ENCODE measurements at regions not wholly inside any gene's neighbourhood (a gene's known extent, or its start where the extent isn't known, plus 50 kb on each side); places are given as distances from the start of the nearest gene placed in this dataset.

DNA sequence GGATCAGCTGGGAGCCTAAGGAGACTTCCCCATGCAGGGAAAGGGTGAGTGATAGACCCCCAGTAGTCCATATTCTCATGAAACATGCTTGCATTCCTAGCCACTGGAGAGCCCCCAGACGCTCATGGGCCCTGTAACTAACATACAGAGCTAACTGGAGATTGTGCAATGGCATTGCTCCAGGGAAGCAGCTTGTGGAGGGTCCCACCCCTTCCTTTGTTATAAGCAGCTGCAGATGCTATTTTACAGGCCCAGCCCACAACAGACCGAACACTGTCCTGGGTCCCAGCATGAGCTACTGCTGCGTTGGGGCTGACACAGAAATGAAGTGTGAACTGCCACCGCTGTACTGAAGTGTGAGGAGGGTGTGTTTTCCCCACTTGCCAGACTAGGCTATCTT, 1465.7 kb upstream of the DIAPH2 start:
- FAIRE-seq = no peak
- Histone ChIP-seq H3K4me1 (ENCODE audit: control insufficient read depth in 3 of 3, insufficient read depth in 2 of 3, low read depth in 1 of 3, low read length in 2 of 3) (no peaks in the 10 kb centered on the region), H3K27ac (ENCODE audit: low read depth in 1 of 3, low read length in 2 of 3) (no peak overlapping the region), H3K36me3 (ENCODE audit: control insufficient read depth in 3 of 3, insufficient read depth in 2 of 3, low read depth in 1 of 3, low read length in 3 of 3) (no peaks in the 10 kb centered on the region), H3K27me3 (ENCODE audit: control insufficient read depth in 3 of 3, insufficient read depth in 3 of 3, low read length in 3 of 3) (no peaks in the 10 kb centered on the region), H3K9me3 (ENCODE audit: control insufficient read depth in 2 of 2, insufficient read depth in 1 of 2, low read depth in 1 of 2, low read length in 1 of 2) (no peaks in the 10 kb centered on the region), H3K4me3 (ENCODE audit: low read depth in 1 of 3, low read length in 3 of 3) (no peak overlapping the region)
- DNase-seq = no peak
- 38 to 47% (median 47%) methylated on average over 4 of the region's 4 CpGs for WGBS, 3 donors

DNA sequence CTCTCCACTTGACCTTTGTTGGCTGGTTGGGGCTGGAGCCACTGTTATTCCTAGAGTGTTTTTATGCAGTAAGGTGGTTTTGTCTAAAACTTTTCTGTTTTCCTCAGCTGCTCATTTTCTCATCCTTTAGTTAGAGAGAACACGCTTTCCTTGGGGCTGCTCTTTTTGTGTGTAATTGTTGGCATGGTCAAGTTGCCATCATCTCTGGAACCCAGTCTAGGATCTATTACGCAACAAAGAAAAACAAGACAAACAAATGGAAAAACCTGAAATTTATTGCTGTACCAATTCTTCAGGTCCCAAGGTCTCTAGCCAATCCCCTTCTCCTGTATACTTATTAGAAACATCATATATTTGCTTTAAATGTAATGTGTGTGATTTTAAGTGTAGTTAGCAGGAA, 1436.3 kb upstream of the DIAPH2 start:
- no peak for DNase-seq
- no peak overlapping the region for H3K4me3 ChIP-seq (ENCODE audit: low read depth in 1 of 3, low read length in 3 of 3)
- H3K27ac ChIP-seq (ENCODE audit: low read depth in 1 of 3, low read length in 2 of 3) = no peak overlapping the region
- H3K27me3 ChIP-seq (ENCODE audit: control insufficient read depth in 3 of 3, insufficient read depth in 3 of 3, low read length in 3 of 3) = no peaks in the 10 kb centered on the region
- no peaks in the 10 kb centered on the region for H3K4me1 ChIP-seq (ENCODE audit: control insufficient read depth in 3 of 3, insufficient read depth in 2 of 3, low read depth in 1 of 3, low read length in 2 of 3)
- no peak for FAIRE-seq
- H3K9me3 ChIP-seq (ENCODE audit: control insufficient read depth in 2 of 2, insufficient read depth in 1 of 2, low read depth in 1 of 2, low read length in 1 of 2) = no peaks in the 10 kb centered on the region
- 72 to 96% (median 92%) methylated on average over 2 of the region's 2 CpGs for WGBS, 3 donors
- no peaks in the 10 kb centered on the region for H3K36me3 ChIP-seq (ENCODE audit: control insufficient read depth in 3 of 3, insufficient read depth in 2 of 3, low read depth in 1 of 3, low read length in 3 of 3)

DNA sequence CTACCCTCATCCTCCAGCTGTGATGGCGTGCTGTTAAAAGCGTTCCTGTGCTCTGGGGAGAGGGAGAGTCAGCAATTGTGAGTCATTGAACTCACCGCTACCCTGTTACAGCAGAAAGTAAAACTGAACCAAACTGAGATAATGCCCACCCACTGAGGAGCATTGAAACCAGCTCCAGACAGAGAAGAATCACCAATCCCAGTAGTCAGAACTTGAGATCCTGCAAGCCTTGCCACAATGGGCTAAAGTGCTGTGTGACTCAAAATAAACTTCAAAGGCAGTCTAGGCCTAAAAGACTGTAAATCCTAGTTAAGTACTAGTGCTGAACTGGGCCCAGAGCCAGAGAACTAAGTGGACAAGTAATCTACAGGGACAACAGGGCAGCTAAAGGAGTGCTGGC, 1394.2 kb upstream of the DIAPH2 start:
- 58 to 70% (median 65%) methylated on average over 3 of the region's 3 CpGs for WGBS, 3 donors
- DNase-seq = no peak
- H3K36me3 ChIP-seq (ENCODE audit: control insufficient read depth in 3 of 3, insufficient read depth in 2 of 3, low read depth in 1 of 3, low read length in 3 of 3) = no peaks in the 10 kb centered on the region

DNA sequence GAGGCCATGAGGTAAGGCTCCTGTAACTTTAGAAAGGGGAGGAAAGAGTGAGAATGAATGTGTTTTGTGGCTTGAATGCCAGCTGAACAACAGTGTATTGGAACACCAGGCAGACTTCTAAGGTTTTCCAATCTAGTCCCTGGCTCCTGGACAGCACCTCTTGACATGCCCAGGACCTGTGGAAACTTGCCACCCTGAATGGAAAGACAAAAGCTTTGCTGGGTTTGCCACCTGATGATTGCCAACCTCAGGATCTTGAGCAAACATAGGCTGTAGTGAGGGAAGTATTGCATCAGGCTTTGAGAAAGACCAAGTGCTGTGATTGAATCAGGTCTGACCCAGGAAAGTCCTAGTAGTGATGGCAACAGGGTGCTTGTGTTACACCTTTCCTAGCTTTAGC, 1393.1 kb upstream of the DIAPH2 start:
- H3K27ac ChIP-seq (ENCODE audit: low read depth in 1 of 3, low read length in 2 of 3) = no peak overlapping the region
- H3K4me3 ChIP-seq (ENCODE audit: low read depth in 1 of 3, low read length in 3 of 3) = no peak overlapping the region
- DNase-seq = no peak
- no peaks in the 10 kb centered on the region for H3K36me3 ChIP-seq (ENCODE audit: control insufficient read depth in 3 of 3, insufficient read depth in 2 of 3, low read depth in 1 of 3, low read length in 3 of 3)
- H3K9me3 ChIP-seq (ENCODE audit: control insufficient read depth in 2 of 2, insufficient read depth in 1 of 2, low read depth in 1 of 2, low read length in 1 of 2) = peaks cover 0 to 1% of the 10 kb centered on the region in 2 donors
- H3K27me3 ChIP-seq (ENCODE audit: control insufficient read depth in 3 of 3, insufficient read depth in 3 of 3, low read length in 3 of 3) = no peaks in the 10 kb centered on the region
- no peak for FAIRE-seq
- H3K4me1 ChIP-seq (ENCODE audit: control insufficient read depth in 3 of 3, insufficient read depth in 2 of 3, low read depth in 1 of 3, low read length in 2 of 3) = no peaks in the 10 kb centered on the region

More for the DNA sequence above, 1394.2 kb upstream of the DIAPH2 start:
- Histone ChIP-seq H3K4me3 (ENCODE audit: low read depth in 1 of 3, low read length in 3 of 3) (no peak overlapping the region), H3K27ac (ENCODE audit: low read depth in 1 of 3, low read length in 2 of 3) (no peak overlapping the region), H3K9me3 (ENCODE audit: control insufficient read depth in 2 of 2, insufficient read depth in 1 of 2, low read depth in 1 of 2, low read length in 1 of 2) (peaks cover 0 to 1% of the 10 kb centered on the region in 2 donors), H3K4me1 (ENCODE audit: control insufficient read depth in 3 of 3, insufficient read depth in 2 of 3, low read depth in 1 of 3, low read length in 2 of 3) (no peaks in the 10 kb centered on the region), H3K27me3 (ENCODE audit: control insufficient read depth in 3 of 3, insufficient read depth in 3 of 3, low read length in 3 of 3) (no peaks in the 10 kb centered on the region)
- no peak for FAIRE-seq

DNA sequence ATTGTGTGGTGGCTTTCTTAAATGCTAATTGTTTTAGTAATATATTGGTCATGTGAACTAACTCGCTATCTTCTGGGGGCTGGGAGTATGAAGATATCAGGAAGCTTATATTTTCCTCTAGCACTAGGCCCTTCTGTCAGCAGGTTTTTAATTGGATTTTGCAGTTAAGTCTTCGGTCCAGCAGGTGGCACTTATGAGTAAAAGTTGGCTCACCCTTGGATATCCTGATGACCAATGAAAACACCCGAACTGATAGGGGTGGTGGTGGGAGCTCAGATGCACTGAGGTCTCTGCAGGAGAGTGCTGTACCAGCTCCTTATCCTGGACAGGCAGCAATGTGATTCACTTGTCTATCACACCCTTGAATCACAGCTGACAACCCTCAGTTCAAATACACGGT, 1365.8 kb upstream of the DIAPH2 start:
- FAIRE-seq = no peak
- no peaks in the 10 kb centered on the region for H3K36me3 ChIP-seq (ENCODE audit: control insufficient read depth in 3 of 3, insufficient read depth in 2 of 3, low read depth in 1 of 3, low read length in 3 of 3)
- H3K4me3 ChIP-seq (ENCODE audit: low read depth in 1 of 3, low read length in 3 of 3) = no peak overlapping the region
- no peaks in the 10 kb centered on the region for H3K27me3 ChIP-seq (ENCODE audit: control insufficient read depth in 3 of 3, insufficient read depth in 3 of 3, low read length in 3 of 3)
- no peaks in the 10 kb centered on the region for H3K4me1 ChIP-seq (ENCODE audit: control insufficient read depth in 3 of 3, insufficient read depth in 2 of 3, low read depth in 1 of 3, low read length in 2 of 3)
- no peak overlapping the region for H3K27ac ChIP-seq (ENCODE audit: low read depth in 1 of 3, low read length in 2 of 3)
- WGBS, 3 donors = 41 to 60% (median 53%) methylated on average over 4 of the region's 4 CpGs
- no peaks in the 10 kb centered on the region for H3K9me3 ChIP-seq (ENCODE audit: control insufficient read depth in 2 of 2, insufficient read depth in 1 of 2, low read depth in 1 of 2, low read length in 1 of 2)
- DNase-seq = no peak

DNA sequence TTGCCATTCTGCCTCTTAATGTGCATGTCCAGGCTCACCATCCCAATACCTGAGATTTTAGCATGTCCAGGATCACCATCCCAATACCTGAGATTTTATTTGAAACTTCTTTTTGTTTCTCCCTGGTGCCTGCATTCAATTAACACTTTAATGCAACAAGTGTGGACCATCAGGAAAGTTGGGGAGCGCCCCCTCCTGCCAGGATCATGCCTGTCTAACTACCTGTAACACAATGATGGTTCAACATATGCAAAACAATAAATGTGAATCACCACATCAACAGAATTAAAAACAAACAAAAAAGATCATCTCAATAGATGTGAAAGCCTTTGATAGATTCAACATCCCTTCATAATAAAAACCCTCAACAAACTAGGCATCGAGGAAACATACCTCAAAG, 1359.5 kb upstream of the DIAPH2 start:
- no peak for DNase-seq
- Histone ChIP-seq H3K27me3 (ENCODE audit: control insufficient read depth in 3 of 3, insufficient read depth in 3 of 3, low read length in 3 of 3) (no peaks in the 10 kb centered on the region), H3K4me3 (ENCODE audit: low read depth in 1 of 3, low read length in 3 of 3) (no peak overlapping the region), H3K36me3 (ENCODE audit: control insufficient read depth in 3 of 3, insufficient read depth in 2 of 3, low read depth in 1 of 3, low read length in 3 of 3) (no peaks in the 10 kb centered on the region), H3K9me3 (ENCODE audit: control insufficient read depth in 2 of 2, insufficient read depth in 1 of 2, low read depth in 1 of 2, low read length in 1 of 2) (peaks cover 0 to 4% of the 10 kb centered on the region in 2 donors), H3K4me1 (ENCODE audit: control insufficient read depth in 3 of 3, insufficient read depth in 2 of 3, low read depth in 1 of 3, low read length in 2 of 3) (no peaks in the 10 kb centered on the region), H3K27ac (ENCODE audit: low read depth in 1 of 3, low read length in 2 of 3) (no peak overlapping the region)
- FAIRE-seq = no peak
- 38 to 59% (median 39%) methylated on average over 2 of the region's 2 CpGs for WGBS, 3 donors

DNA sequence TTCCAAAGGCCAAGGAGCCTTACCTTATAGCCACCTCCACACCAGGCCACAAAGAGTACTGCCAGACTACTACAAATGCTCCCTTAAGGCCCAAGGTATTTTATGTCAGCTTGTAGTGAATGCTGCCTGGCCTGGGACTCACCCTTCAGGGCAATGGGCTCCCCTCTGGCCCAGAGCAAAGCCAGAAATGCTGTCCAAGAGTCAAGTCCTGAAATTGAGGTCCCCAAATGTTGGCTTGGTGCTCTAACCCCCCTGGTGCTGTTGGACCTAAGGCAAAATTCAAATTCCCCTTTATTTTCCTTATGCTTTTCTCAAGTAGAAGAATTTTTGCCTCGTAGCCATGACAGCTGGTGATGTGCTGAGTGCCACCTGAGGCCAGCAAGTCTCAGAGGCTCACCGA, 1354.3 kb upstream of the DIAPH2 start:
- Histone ChIP-seq H3K36me3 (ENCODE audit: control insufficient read depth in 3 of 3, insufficient read depth in 2 of 3, low read depth in 1 of 3, low read length in 3 of 3) (no peaks in the 10 kb centered on the region), H3K27me3 (ENCODE audit: control insufficient read depth in 3 of 3, insufficient read depth in 3 of 3, low read length in 3 of 3) (no peaks in the 10 kb centered on the region), H3K4me3 (ENCODE audit: low read depth in 1 of 3, low read length in 3 of 3) (no peak overlapping the region), H3K27ac (ENCODE audit: low read depth in 1 of 3, low read length in 2 of 3) (no peak overlapping the region), H3K4me1 (ENCODE audit: control insufficient read depth in 3 of 3, insufficient read depth in 2 of 3, low read depth in 1 of 3, low read length in 2 of 3) (no peaks in the 10 kb centered on the region), H3K9me3 (ENCODE audit: control insufficient read depth in 2 of 2, insufficient read depth in 1 of 2, low read depth in 1 of 2, low read length in 1 of 2) (peaks cover 0 to 4% of the 10 kb centered on the region in 2 donors)
- FAIRE-seq (no peak), DNase-seq (no peak)
- 59 to 73% (median 60%) methylated on average over 2 of the region's 2 CpGs for WGBS, 3 donors

DNA sequence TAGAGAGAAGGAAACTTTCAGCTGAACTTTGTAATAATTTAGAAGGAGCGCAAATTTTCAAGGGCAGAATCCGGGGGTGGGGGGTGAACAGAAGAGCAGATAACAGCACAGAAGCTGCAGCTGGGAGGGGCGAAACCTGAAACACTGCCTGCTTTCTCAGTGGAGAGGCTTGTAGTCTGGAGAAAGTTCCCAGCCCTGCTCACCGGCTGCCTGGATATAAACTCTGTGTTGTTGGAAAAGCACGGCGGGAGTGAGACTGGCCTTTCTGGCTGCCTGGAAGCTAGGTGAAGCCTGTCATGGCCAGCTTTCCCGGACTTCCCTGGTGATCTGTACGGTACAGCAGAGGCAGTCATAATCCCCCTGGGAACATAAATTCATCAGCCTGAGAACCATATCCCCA, 1352.1 kb upstream of the DIAPH2 start:
- WGBS, 3 donors = 22 to 47% (median 43%) methylated on average over 8 of the region's 8 CpGs
- Histone ChIP-seq H3K9me3 (ENCODE audit: control insufficient read depth in 2 of 2, insufficient read depth in 1 of 2, low read depth in 1 of 2, low read length in 1 of 2) (peaks cover 0 to 4% of the 10 kb centered on the region in 2 donors), H3K27ac (ENCODE audit: low read depth in 1 of 3, low read length in 2 of 3) (no peak overlapping the region), H3K36me3 (ENCODE audit: control insufficient read depth in 3 of 3, insufficient read depth in 2 of 3, low read depth in 1 of 3, low read length in 3 of 3) (no peaks in the 10 kb centered on the region), H3K4me3 (ENCODE audit: low read depth in 1 of 3, low read length in 3 of 3) (no peak overlapping the region), H3K27me3 (ENCODE audit: control insufficient read depth in 3 of 3, insufficient read depth in 3 of 3, low read length in 3 of 3) (no peaks in the 10 kb centered on the region), H3K4me1 (ENCODE audit: control insufficient read depth in 3 of 3, insufficient read depth in 2 of 3, low read depth in 1 of 3, low read length in 2 of 3) (no peaks in the 10 kb centered on the region)
- FAIRE-seq (no peak), DNase-seq (no peak)

DNA sequence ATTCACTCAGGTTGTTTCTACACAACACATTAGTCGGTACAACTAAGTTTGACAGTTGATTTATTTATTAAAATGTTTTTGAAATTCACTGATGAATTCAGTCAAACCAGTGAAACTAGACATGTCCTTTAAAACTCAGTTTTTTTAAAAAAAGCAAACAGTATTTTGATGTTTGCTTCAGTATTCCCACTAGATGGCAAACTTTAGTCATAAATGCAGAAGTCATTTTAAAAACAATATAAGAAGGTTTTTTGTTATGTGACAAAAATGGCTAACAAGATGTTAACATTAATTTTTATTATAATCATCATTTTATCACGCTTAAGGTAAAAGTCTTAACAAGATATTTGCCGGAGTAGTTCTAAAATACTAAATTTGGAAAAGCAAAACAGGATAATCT, 1337.8 kb upstream of the DIAPH2 start:
- H3K27me3 ChIP-seq (ENCODE audit: control insufficient read depth in 3 of 3, insufficient read depth in 3 of 3, low read length in 3 of 3) = no peaks in the 10 kb centered on the region
- DNase-seq = no peak
- FAIRE-seq = no peak
- no peak overlapping the region for H3K27ac ChIP-seq (ENCODE audit: low read depth in 1 of 3, low read length in 2 of 3)
- no peaks in the 10 kb centered on the region for H3K4me1 ChIP-seq (ENCODE audit: control insufficient read depth in 3 of 3, insufficient read depth in 2 of 3, low read depth in 1 of 3, low read length in 2 of 3)
- WGBS, 3 donors = 48 to 63% (median 53%) methylated on average over 3 of the region's 3 CpGs
- no peak overlapping the region for H3K4me3 ChIP-seq (ENCODE audit: low read depth in 1 of 3, low read length in 3 of 3)
- H3K9me3 ChIP-seq (ENCODE audit: control insufficient read depth in 2 of 2, insufficient read depth in 1 of 2, low read depth in 1 of 2, low read length in 1 of 2) = no peaks in the 10 kb centered on the region
- no peaks in the 10 kb centered on the region for H3K36me3 ChIP-seq (ENCODE audit: control insufficient read depth in 3 of 3, insufficient read depth in 2 of 3, low read depth in 1 of 3, low read length in 3 of 3)
